Ishikawa (cell line): ENCODE measurements at regions not wholly inside any gene's neighbourhood (a gene's known extent, or its start where the extent isn't known, plus 50 kb on each side); places are given as distances from the start of the nearest gene placed in this dataset.

Experiments
- CEBPB ChIP-seq: IDR thresholded peaks from 2 replicates; pipeline ENCODE4 v1.6.1; 2012
- TAF1 ChIP-seq: IDR thresholded peaks from 2 replicates; pipeline ENCODE4 v1.6.1; 2012; ENCODE audit warnings: low read depth, mild to moderate bottlenecking
- TCF12 ChIP-seq: IDR thresholded peaks from 2 replicates; pipeline ENCODE4 v1.6.1; 2012; ENCODE audit warnings: low read depth
- TEAD4 ChIP-seq: IDR thresholded peaks from 2 replicates; pipeline ENCODE4 v1.6.1; 2012
- YY1 ChIP-seq: IDR thresholded peaks from 2 replicates; pipeline ENCODE4 v1.6.1; 2012; ENCODE audit warnings: low read depth
- ZBTB7A ChIP-seq: IDR thresholded peaks from 2 replicates; pipeline ENCODE4 v1.6.1; 2012; ENCODE audit warnings: low read depth
- TF ChIP-seq, protein P1 (sequence below): IDR thresholded peaks from 2 replicates; pipeline ENCODE4 v1.6.1; 2012
- TF ChIP-seq, protein P2 (sequence below): IDR thresholded peaks from 2 replicates; pipeline ENCODE4 v1.6.1; 2012; ENCODE audit warnings: low read depth, mild to moderate bottlenecking

DNA sequence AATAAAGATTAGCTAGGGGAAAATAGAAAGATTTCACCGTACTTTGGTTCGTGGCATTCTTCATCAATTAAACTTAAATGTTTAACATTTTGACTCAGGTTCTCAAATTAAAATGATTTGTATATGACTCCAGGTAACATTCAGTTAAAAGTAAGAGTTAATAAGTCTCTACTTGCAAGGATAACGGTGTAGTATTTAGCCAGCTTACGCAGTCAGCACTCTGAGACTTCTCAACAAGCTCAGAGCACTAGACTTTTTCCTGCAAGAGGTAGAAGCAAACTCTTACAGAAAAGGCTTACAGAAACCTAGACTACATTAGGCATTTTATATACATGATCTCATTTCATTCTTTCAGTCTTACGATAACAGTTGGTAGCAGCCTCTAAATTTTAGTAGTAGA is 96.4 kb upstream of the PPARGC1A start:
- no peak for TF ChIP-seq TEAD4
- no peak for TF ChIP-seq TAF1
- TF ChIP-seq ZBTB7A, result no peak
- TF ChIP-seq, protein P1, sequence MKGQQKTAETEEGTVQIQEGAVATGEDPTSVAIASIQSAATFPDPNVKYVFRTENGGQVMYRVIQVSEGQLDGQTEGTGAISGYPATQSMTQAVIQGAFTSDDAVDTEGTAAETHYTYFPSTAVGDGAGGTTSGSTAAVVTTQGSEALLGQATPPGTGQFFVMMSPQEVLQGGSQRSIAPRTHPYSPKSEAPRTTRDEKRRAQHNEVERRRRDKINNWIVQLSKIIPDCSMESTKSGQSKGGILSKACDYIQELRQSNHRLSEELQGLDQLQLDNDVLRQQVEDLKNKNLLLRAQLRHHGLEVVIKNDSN, result no peak
- TF ChIP-seq YY1, result no peak
- TF ChIP-seq, protein P2, sequence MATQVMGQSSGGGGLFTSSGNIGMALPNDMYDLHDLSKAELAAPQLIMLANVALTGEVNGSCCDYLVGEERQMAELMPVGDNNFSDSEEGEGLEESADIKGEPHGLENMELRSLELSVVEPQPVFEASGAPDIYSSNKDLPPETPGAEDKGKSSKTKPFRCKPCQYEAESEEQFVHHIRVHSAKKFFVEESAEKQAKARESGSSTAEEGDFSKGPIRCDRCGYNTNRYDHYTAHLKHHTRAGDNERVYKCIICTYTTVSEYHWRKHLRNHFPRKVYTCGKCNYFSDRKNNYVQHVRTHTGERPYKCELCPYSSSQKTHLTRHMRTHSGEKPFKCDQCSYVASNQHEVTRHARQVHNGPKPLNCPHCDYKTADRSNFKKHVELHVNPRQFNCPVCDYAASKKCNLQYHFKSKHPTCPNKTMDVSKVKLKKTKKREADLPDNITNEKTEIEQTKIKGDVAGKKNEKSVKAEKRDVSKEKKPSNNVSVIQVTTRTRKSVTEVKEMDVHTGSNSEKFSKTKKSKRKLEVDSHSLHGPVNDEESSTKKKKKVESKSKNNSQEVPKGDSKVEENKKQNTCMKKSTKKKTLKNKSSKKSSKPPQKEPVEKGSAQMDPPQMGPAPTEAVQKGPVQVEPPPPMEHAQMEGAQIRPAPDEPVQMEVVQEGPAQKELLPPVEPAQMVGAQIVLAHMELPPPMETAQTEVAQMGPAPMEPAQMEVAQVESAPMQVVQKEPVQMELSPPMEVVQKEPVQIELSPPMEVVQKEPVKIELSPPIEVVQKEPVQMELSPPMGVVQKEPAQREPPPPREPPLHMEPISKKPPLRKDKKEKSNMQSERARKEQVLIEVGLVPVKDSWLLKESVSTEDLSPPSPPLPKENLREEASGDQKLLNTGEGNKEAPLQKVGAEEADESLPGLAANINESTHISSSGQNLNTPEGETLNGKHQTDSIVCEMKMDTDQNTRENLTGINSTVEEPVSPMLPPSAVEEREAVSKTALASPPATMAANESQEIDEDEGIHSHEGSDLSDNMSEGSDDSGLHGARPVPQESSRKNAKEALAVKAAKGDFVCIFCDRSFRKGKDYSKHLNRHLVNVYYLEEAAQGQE, result no peak
- no peak for TF ChIP-seq TCF12
- no peak for TF ChIP-seq CEBPB
